HK-2 (cell line): ENCODE measurements at regions not wholly inside any gene's neighbourhood (a gene's known extent, or its start where the extent isn't known, plus 50 kb on each side); places are given as distances from the start of the nearest gene placed in this dataset.

Experiments
- DNase-seq: peaks from one replicate; pipeline ENCODE4 v3.0.0-alpha.2; 2018; ENCODE audit not compliant: unreplicated experiment

DNA sequence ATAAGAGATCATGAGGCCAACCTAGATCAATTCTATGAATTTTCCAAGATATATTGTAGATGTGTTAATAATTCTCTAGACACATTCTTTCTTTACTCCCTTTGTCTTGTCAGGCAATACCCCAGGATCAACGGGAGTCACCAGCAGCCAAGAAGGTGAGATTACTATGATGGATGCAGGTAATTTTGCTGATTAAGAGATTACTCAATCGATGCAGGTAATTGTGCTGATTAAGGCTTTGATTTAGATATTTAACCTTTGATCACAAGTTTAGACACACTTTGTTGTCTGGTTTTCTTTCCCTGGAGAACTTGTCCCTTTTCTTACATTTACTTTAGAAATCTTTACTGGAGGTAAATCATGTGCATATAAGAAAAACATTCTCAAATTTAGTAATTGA, 134.3 kb upstream of the CNTN1 start:
- no peak for DNase-seq

GRCh38 chr12:40559865-40560264, 132.4 kb upstream of the CNTN1 start:
- no peak for DNase-seq

DNA sequence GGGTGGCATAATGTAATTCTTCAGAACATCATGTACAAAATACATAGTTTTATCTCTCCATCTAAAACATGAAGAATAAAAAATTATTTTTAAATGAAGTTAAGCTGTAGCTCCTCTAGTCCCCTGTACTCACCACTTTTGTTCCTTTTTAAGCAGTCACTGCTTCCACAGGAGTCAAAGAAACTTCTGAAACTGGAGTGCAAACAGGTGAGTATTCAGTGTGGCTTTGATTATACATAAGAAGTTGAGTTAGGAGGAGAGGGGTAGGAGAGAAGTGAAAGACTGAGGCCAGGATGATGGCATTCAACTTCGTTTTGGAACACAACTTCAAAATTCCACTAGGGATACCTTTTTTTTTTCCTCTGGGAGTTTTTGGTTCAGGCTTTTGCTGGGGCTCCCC, 131.4 kb upstream of the CNTN1 start:
- no peak for DNase-seq

GRCh38 chr12:40561395-40561966, 130.8 kb upstream of the CNTN1 start:
- no peak for DNase-seq

DNA sequence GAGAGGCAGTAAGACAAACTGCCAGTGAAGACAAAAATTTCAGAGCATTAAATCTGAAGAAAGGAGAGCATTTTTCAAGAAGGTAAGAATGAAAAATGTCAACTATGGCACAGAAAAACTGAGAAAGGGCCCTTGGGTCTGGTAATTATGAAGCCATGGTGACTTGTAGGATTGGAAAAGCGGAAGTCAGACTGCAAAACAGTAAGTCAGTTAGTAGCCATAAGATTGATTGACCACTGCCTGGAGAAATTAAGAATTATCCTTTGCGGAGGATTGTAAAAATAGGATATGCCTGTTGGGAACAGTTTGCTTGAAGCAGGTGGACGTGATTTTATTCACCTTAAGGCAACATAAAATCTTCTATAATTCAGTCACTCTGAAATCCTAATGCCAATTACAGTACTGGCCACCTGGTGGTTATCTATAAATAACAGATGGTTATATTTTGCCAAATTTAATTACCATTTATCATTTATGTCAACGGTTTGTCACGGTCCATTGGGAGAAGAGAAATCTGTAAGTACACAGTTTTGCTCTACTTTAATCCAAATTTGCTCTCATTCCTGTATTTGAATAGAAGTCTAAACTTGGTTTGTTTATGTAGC, 127.1 kb upstream of the CNTN1 start:
- no peak for DNase-seq

DNA sequence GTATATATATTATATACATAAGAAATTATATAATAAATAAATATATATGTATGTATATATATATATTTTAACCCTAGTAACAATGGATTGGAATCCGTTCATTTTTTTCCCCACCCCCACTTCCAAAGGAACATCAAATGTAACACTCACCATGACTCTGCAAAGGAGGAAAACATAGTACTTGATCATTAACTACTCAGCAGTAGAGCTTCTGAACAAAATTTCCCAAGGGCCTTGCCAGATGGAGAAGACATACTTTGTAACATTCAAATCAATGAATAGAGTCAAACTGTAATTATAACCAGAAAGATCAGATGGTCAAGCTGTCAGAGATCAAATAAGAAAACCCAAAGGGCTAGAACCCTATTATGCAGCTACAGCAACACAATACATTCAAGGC, 126.0 kb upstream of the CNTN1 start:
- DNase-seq: no peak

- no peak for DNase-seq
These were observed 122.5 kb upstream of the CNTN1 start for GRCh38 chr12:40569626-40570179.

DNA sequence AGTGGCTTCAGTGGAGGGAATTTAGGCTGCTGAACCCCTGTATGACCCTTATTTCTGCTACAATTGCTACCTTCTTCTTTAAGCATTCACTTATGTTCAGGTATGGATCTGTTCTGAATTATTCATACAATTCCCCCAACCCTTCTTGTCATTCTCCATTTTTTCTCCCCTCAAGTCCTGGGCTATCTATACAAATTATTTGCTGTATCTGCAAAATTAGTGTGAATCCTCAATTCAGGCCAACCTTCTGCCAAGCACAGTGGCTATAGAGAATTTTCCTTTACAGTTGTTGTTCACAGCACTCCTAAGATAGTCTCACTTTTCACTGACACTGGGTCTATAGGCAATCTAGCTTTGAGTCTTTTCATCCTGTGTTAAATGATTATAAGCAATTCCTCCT, 119.2 kb upstream of the CNTN1 start:
- no peak for DNase-seq

DNA sequence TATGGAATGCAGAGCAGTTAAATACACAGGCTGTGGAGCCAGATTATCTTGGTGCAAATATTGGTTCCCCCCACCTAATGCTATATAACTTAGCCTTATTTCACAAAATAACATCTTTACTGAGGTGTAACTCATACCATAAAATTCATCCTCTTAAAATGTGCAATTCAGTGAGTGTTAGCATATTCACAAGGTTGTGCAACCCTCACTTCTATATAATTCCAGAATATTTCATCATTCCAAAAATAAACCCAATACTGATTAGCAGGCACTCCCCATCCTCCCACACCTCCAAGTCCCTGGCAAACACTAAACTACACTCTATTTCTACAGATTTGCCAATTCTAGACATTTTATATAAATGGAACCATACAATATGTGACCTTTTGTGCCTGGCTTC, 116.3 kb upstream of the CNTN1 start:
- DNase-seq: no peak

GRCh38 chr12:40577834-40578233, 114.4 kb upstream of the CNTN1 start:
- no peak for DNase-seq

GRCh38 chr12:40579687-40580086, 112.6 kb upstream of the CNTN1 start:
- DNase-seq: no peak

GRCh38 chr12:40580346-40580745, 111.9 kb upstream of the CNTN1 start:
- no peak for DNase-seq

DNA sequence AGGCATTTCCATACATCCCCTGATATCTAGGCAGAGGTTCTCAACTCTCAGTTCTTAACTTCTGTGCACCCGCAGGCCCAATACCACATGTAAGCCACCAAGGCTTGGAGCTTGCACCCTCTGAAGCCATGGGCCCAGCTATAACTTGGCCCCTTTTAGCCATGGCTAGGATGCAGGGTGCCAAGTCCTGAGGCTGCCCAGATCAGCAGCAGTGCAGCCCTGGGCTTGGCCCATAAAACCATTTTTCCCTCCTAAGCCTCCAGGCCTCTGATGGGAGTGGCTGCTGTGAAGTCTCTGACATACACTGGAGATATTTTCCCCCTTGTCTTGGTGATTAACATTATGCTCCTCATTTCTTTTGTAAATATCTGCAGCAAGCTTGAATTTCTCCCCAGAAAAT, 110.3 kb upstream of the CNTN1 start:
- no peak for DNase-seq

GRCh38 chr12:40583743-40584142, 108.5 kb upstream of the CNTN1 start:
- no peak for DNase-seq

- DNase-seq: no peak
These were observed 107.5 kb upstream of the CNTN1 start for GRCh38 chr12:40584763-40585162.

- no peak for DNase-seq
These were observed 105.4 kb upstream of the CNTN1 start for GRCh38 chr12:40586823-40587222.

GRCh38 chr12:40587421-40587820, 104.8 kb upstream of the CNTN1 start:
- DNase-seq: no peak

DNA sequence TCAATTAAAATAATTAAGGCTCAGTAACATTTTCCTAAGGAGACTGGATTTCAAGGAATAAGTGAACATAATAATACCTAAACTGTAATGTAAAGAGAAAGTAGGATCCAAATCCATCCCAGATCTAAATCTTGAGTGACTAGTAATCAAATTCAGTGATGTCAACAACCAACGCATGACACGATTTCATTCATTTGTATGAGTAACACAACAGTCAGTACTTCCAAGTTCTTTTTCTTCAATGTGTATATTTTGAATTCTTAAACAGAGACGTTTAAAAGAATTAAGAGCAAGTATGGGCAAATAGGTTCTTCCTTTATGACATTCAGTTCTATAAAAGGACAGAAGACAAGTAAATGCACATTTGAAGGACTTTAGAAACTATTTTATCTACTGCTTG, 104.3 kb upstream of the CNTN1 start:
- no peak for DNase-seq

- DNase-seq: no peak
These were observed 95.1 kb upstream of the CNTN1 start for GRCh38 chr12:40597133-40597532.

DNA sequence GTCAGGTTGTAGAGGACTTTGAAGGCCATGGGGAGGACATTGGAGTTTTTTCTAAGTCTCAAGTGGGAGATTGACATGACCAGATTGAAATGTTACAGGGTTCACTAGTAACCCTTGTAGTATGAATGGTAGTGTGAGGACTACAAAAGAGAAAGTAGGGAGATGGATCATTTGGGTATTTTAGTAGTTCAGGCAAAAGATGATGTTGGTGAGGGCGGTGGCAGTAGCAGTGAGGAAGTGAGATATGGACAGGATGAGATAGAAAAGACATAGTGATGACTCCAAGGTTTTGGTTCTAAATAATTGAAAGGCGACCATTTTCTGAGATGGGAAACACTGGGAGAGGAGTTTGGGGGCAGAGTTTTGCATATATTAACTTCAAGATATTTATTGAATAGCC, 94.2 kb upstream of the CNTN1 start:
- no peak for DNase-seq

DNA sequence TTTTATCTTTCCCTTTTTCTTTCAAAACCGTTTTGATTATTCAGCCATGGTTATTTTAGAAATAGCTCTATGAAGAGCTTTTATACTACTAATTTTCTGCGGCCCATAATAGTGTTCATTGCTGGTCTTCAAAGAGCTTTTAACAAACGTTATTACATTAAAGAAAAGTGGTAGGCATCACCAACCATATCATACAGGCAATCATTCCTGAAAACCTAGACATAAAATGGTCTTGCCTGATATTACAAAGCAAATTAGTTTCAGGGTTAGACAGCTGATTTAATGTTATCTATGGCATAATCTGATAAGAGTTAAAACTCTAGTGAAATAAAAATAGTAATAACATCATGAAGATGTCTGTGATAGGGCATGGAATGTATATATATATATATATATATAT, 89.7 kb upstream of the CNTN1 start:
- DNase-seq: no peak

DNA sequence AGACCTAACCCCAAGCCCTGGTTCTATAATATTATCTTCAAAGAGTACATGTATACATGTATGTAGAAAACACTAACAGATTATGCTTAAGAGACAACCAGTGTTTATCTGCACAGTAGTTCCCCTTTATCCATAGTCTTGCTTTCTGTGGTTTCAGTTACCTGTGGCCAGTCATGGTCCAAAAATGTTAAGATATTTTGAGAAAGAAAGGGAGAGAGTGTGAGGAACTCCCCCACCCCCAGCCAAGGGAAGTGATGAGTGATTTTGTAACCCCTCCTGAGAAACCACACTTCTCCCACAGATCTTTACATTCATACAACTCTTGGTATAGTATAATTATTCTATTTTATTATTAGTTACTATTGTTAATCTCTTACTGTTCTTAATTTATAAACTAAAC, 77.3 kb upstream of the CNTN1 start:
- DNase-seq: no peak

GRCh38 chr12:40615590-40615989, 76.6 kb upstream of the CNTN1 start:
- DNase-seq: no peak

DNA sequence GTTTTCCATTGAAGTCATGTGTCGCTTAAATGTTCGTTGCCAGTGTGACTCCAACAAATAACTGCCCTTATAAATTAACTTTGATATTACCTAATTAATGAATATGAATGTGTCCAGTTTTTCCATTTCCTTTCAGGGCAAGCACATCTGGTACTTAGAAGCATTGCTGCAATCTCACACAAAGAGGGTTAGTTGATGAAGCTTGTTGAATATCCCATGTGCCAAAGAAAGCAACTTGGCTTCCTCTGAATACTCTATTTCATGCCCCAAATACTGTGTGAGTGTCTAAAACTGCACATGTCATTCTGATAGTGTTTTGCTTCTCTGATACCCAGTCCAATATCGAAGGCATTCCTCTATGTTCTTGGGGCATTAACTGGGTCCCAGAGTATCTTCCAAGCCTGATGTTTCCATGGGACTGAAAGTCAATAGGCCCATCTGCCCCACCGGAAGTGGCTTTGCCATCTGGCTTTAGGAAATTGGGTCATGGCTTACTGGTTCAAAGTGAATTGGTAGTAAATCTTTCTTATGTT, 75.8 kb upstream of the CNTN1 start:
- no peak for DNase-seq
